GM23248 (cell line): ENCODE measurements at regions not wholly inside any gene's neighbourhood (a gene's known extent, or its start where the extent isn't known, plus 50 kb on each side); places are given as distances from the start of the nearest gene placed in this dataset.

ENCODE experiments used
- EZH2 ChIP-seq: fragments of 200-600 bp; sonication (generic); IDR thresholded peaks from 2 replicates; pipeline ENCODE4 v1.6.1; 2018; ENCODE audit warnings: antibody characterized with exemption, mild to moderate bottlenecking; ENCODE audit not compliant: insufficient read depth, poor library complexity, severe bottlenecking
- EZH2phosphoT487 ChIP-seq: fragments of 200-600 bp; sonication (generic); IDR thresholded peaks from 2 replicates; pipeline ENCODE4 v1.6.1; 2018; ENCODE audit warnings: antibody characterized with exemption, moderate library complexity, mild to moderate bottlenecking, low read depth; ENCODE audit not compliant: insufficient read depth

- TF ChIP-seq EZH2phosphoT487 (no peak), EZH2 (no peak)
Measured at GRCh38 chr22:27630754-27631153, 170.8 kb downstream of the MN1 start.
